NCI-H446 treated with DMSO at 0.1 percent for 48 hours (cell line): ENCODE measurements at regions not wholly inside any gene's neighbourhood (a gene's known extent, or its start where the extent isn't known, plus 50 kb on each side); places are given as distances from the start of the nearest gene placed in this dataset.

ENCODE experiments used
- DNase-seq: peaks from one replicate; lab custom pipeline; 2025; lab: John Stamatoyannopoulos, UW

- DNase-seq: peak; percentile 56
Observed at GRCh38 chr5:7016999-7017747, 303.9 kb downstream of the TENT4A start.

GRCh38 chr5:7018198-7018597 is 305.0 kb downstream of the TENT4A start:
- peak; percentile 74 for DNase-seq

DNA sequence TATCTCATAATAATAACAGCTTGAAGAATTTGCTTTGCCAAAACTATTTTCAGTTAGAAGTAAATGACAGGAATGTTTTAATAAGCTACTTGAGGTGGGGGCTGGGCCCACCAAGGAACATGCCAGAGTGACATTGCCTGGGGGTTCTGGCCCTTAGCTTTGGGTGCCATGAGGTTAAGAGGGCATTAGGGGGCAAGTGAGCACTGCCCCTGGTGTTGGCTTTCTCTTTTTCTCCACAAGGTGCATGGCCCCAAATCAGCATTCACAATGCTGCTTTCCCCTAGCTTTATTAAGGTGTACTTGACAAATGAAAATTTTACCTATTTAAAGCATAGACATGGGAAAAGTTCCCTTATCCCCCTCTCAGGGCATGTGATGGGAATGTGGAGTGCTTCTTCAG is 305.4 kb downstream of the TENT4A start:
- DNase-seq: no peak

- DNase-seq: no peak
Observed at GRCh38 chr5:7036192-7036835, 323.1 kb downstream of the TENT4A start.

DNA sequence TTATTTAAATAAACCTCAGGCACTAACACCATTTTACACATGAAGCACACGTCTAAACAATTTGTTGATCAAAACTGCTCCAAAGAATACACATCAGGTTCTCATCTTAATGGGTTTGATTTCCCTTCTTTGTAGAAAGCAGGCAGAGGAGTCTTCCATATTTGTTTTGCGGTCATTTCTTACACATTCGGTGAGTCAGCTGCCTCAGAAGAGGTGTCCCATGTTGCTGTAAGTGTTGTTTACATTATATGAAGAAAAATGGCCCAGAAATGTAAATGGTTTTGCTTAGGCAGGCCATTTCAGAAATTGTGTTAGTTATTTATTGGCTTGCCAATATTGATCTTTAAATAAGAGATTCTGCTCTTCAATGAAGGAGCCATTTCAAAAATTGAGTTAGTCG is 325.8 kb downstream of the TENT4A start:
- no peak for DNase-seq

DNA sequence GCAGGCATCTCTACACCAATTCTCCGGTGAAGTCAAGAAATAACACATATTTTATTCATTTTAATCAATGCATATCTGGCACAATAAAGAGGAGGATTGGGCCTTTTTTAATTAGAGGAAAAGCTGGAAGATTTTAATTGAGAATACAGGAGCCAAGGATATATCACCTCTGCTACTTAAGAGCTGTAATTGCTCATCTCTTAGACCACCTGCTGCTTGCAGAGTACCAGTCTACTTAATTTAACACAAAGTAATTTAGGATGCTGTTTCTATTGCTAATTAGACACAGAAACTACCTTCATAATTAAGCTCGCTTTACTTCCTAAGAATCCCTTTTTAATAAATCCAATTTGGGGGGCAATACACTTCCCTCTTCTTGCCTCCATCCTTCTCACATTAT is 326.9 kb downstream of the TENT4A start:
- DNase-seq: no peak

DNA sequence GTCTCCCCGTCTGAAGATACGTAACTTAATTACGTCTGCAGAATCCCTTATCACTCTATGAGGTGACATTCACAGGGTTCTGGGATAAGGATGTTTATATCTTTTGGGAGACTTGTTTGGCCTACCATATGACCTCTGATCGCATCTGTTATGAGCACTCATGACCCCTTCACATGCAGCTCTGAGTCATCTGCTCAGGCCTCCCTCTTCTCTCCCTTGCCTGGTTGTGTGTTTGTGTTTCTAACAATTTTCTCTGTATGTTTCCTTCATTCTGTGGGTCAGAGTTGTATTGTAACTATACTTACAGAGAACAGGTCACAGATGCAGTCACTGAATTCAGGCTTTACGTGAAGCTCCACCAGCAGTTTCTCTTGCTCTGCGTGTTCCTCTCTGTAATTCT is 330.6 kb downstream of the TENT4A start:
- DNase-seq: no peak

- DNase-seq: no peak
Observed at GRCh38 chr5:7047511-7048261, 334.5 kb downstream of the TENT4A start.

- DNase-seq: no peak
Observed at GRCh38 chr5:7050986-7051385, 337.8 kb downstream of the TENT4A start.

DNA sequence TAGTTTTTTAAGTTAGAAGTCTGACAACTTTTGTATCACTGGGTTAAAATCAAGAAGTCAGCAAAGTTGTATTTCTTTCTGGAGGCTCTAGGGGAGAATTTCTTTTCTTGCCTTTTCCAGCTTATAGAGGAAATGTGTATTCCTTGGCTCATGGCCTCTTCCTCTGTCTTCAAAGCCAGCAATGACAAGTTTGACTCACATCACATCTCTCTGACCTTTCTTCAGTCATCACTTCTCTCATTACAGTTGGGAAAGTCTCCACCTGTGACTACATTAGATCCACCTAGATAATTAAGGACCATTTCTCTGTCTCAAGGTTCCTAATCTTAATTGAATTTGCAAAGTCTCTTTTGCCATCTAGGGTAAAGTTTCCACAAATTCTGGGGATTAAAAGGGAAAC is 339.9 kb downstream of the TENT4A start:
- no peak for DNase-seq

DNA sequence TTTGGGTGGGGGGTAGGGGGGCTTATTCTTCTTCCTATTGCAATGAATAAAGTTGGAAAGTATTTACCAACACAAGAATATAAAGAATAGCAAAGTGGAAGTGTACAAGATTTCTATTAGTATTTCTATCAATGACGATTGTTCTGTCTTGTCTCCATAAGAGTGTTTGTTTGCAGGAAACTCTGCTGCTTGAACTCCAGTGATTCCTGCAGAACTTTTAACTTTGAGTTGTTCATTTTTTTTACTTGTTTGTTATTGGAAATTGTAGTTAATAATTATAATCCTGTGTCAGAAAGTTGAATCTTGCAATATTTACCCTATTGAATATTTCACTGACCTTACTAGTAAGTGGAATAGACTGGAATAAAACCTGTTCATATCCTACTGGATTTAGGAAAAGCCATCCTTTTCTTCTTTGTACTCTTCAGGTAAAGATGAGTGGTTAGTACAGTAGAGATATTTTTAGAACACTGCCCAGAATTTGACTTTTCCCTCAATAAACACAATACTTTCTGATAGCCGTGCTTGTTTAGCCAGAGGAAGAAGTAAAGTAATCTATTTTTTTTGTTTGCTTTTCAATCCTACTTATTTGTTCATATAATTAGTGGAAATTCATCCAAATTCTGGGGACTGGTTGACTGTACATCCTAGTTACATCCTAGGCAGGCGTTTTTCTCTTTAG is 340.4 kb downstream of the TENT4A start:
- no peak for DNase-seq

DNA sequence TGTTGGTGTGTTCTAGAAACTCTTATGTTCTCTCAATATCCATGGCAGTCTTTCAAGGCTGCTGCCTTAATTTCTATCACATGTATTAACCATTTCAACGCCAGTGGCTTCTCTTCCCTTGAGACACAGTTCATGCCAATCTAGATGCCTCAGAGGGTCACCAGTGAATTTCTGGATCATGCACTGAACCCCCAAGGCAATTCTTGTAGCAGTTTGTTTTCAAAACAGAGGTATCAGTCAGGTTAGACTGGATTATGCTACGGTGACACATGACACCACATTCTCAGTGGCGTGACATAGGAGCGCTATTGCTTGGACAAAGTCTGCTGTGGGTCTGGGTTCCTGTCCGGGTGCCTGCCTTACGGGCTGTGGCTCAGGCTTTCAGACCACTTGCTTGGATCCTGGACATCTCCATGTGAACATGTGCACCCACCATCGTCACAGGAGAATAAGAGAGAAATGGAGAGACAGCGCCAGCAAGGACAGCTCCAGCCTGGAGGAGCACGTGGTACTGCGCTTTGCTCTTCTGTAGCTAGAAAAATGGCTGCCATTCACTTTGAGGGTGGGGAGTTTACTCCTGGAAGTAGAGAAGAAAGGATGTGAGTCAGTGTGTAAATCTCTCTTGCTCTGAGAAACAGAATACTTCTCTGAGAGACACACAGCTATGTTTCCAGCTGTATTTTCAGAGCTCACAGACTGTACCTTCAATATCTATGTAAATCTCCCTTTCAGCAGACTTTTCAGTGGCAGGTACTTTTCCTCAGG is 329.3 kb upstream of the ADCY2 start:
- no peak for DNase-seq

GRCh38 chr5:7068156-7068555 is 327.8 kb upstream of the ADCY2 start:
- no peak for DNase-seq

GRCh38 chr5:7068899-7069298 is 327.0 kb upstream of the ADCY2 start:
- DNase-seq: no peak

DNA sequence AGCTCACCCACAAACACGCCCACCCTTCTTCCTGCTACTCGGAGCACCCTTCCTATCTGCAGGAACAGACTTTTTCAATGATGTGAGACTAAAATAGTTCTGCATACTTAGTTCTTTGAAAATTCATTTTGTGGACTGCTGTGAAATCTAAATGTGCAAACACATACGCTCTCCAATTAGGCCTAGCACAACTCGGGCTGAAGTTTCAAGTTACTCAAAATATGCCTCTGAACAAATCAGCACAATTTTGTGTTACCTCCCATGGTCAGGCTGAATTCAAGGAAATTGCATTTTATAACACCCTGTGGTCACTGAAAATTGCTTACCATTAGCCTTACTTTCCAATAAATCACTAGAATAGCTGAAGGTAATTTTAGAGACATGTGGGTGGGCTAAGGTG is 323.8 kb upstream of the ADCY2 start:
- DNase-seq: no peak

DNA sequence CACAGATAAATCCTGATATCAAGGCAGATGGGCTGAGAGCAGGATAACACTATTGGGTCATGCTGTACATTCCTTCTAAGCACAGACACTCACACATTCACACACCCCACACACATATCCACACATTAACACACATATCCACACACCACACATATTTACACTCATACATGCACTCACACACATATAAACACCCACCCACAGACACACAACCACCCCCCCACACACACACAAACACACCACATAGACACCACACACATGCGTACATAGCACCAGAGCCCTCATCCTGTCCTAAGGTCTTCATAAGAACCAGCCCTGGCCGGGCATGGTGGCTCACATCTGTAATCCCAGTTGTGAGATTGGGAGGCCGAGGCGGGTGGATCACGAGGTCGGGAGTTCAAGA is 322.3 kb upstream of the ADCY2 start:
- no peak for DNase-seq

GRCh38 chr5:7074176-7074575 is 321.8 kb upstream of the ADCY2 start:
- DNase-seq: no peak

DNA sequence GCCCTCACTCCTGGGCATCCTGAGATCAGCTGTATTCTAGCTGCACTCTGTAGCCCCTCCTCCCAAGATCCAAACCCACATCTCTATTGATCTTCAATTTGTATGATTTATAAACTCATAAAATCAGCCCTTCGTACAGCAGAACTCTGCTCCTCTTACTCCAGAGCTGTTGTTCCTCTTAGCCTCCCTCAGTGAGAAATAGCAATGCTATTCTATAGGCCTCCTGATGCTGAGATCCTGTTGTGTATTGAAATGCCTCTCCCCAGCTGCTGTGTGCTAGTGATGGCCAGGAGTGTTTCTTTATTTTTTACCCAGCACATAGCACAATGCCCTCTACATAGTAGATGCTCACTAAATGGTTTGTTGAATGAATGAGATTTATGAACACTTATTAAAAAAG is 320.5 kb upstream of the ADCY2 start:
- DNase-seq: no peak

DNA sequence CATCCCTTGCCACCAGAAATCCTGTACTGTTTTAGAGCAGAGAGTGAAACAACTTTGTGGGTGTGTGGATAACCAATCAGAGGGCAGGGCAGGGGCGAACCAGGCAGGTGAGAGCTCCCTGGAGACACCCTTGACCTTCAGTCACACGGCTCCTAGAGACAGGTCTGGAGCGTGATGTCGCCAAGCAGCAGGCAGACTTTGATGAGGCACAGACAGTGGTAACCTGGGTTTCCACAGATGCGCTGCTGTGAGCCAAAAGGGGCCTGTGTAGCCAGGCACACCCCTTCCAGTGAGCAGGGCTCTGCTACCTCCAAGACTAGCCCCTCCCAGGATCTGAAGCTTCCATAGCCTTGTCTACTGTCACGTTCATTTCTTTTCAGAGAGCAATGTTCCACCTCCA is 317.8 kb upstream of the ADCY2 start:
- no peak for DNase-seq

- no peak for DNase-seq
Observed at GRCh38 chr5:7078901-7079300, 317.0 kb upstream of the ADCY2 start.

GRCh38 chr5:7080501-7080900 is 315.4 kb upstream of the ADCY2 start:
- no peak for DNase-seq
